CD4-positive, alpha-beta T cell (primary cell): ENCODE measurements at regions not wholly inside any gene's neighbourhood (a gene's known extent, or its start where the extent isn't known, plus 50 kb on each side); places are given as distances from the start of the nearest gene placed in this dataset.

Experiments used
- ATAC-seq: fragments of 200-7000 bp; cut with Tn5 transposase; one replicate; pipeline ENCODE4 v1.10.0; 2022; ENCODE audit warnings: mild to moderate bottlenecking; ENCODE audit not compliant: poor library complexity
- CTCF ChIA-PET: fragments of 350-600 bp; sonication (Branson Sonifier 250); formaldehyde crosslinking; loops from one replicate; lab custom pipeline; 2021; ENCODE audit warnings: antibody characterized with exemption, inconsistent platforms; lab: Charles Lee
- POLR2A ChIA-PET: fragments of 350-600 bp; sonication (Branson Sonifier 250); formaldehyde crosslinking; loops from one replicate; lab custom pipeline; 2021; ENCODE audit warnings: antibody characterized with exemption, inconsistent platforms; lab: Charles Lee
- DNase-seq, 14 experiments: peaks; one replicate each; pipeline ENCODE4 v3.0.0-alpha.2; 2013 to 2020; ENCODE audit warnings: mixed read lengths in 2 of 14
- H3K27ac ChIP-seq, 2 donors: one replicate each; pipeline versions ENCODE4 v1.5.1 to v1.7.0; 2013; ENCODE audit warnings: low read length in 2 of 2, low read depth in 1 of 2, mild to moderate bottlenecking in 1 of 2
- H3K27me3 ChIP-seq, 2 experiments: 1 replicate in 1 of 2; 2 replicates in 1 of 2; pipeline versions ENCODE4 v1.6.1 to v1.7.0; 2013; ENCODE audit warnings: low read length in 2 of 2, control low read depth in 1 of 2, mild to moderate bottlenecking in 1 of 2, moderate library complexity in 1 of 2; ENCODE audit not compliant: insufficient read depth in 2 of 2, control insufficient read depth in 1 of 2
- H3K36me3 ChIP-seq: one replicate; pipeline ENCODE4 v1.6.1; 2013; ENCODE audit warnings: low read length, control low read depth; ENCODE audit not compliant: insufficient read depth
- H3K4me1 ChIP-seq: one replicate; pipeline ENCODE4 v1.6.1; 2013; ENCODE audit warnings: low read length, control low read depth; ENCODE audit not compliant: insufficient read depth
- H3K4me3 ChIP-seq: one replicate; pipeline ENCODE4 v1.5.1; 2013; ENCODE audit warnings: mild to moderate bottlenecking, low read length, moderate library complexity
- H3K9me3 ChIP-seq, 2 experiments: 1 replicate in 1 of 2; 2 replicates in 1 of 2; pipeline versions ENCODE4 v1.6.1 to v1.7.0; 2013; ENCODE audit warnings: low read length in 2 of 2, mild to moderate bottlenecking in 2 of 2, control low read depth in 1 of 2, moderate library complexity in 1 of 2; ENCODE audit not compliant: control insufficient read depth in 1 of 2, insufficient read depth in 1 of 2
- H3K27ac Mint-ChIP-seq: one replicate; pipeline ENCODE4 v1.8.0; 2020; ENCODE audit warnings: mixed read lengths
- H3K27me3 Mint-ChIP-seq: one replicate; pipeline ENCODE4 v1.8.0; 2021; ENCODE audit warnings: mixed read lengths
- H3K36me3 Mint-ChIP-seq: one replicate; pipeline ENCODE4 v1.8.0; 2021; ENCODE audit warnings: low read depth, mixed read lengths
- H3K4me1 Mint-ChIP-seq: one replicate; pipeline ENCODE4 v1.8.0; 2021; ENCODE audit warnings: low read depth, mixed read lengths
- H3K4me3 Mint-ChIP-seq: one replicate; pipeline ENCODE4 v1.8.0; 2020; ENCODE audit warnings: mild to moderate bottlenecking, mixed read lengths
- H3K9me3 Mint-ChIP-seq: one replicate; pipeline ENCODE4 v1.8.0; 2020; ENCODE audit warnings: mixed read lengths
- CTCF ChIP-seq: fragments of 200-600 bp; IDR thresholded peaks from one replicate; pipeline ENCODE4 v1.8.0; 2022; ENCODE audit warnings: antibody characterized with exemption, mild to moderate bottlenecking
- intact Hi-C, 2 experiments: fragments of 100-400 bp; cut with DNase I in 1 of 2; cut with micrococcal nuclease in 1 of 2; formaldehyde crosslinking; loops; one replicate each; pipeline versions ENCODE4 v1.15.1 to v1.9.0; 2023 to 2025; cut with DNase I, micrococcal nuclease

DNA sequence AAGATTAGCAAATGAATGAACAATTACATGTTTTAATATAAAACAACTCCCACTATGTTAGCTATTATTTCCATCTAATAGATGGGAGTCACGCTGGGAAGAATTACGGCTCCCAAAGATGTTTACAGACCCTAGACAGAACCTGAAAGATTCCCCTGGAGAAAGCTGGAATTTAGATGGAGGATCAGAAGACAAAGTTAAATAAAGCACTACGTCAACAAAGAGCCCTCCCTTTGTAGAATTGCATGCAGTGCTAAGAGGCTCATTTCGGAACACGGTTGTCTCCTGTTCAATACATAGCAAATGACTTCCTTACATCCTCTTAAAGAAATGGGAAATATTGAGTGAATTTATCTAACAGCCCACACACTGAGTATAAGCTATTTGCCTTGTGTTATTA, 328.3 kb downstream of the CBLN4 start:
- Histone ChIP-seq H3K27ac (no peak overlapping the region), H3K4me3 (no peak overlapping the region), H3K9me3 (no peaks in the 10 kb centered on the region), H3K27me3 (no peaks in the 10 kb centered on the region), H3K4me1 (no peaks in the 10 kb centered on the region), H3K36me3 (no peaks in the 10 kb centered on the region)
- no peak overlapping the region for H3K4me3 Mint-ChIP-seq
- intact Hi-C loops: no loop called here
- CTCF ChIA-PET: no interaction called here
- POLR2A ChIA-PET: no interaction called here
- no peak overlapping the region for H3K27ac Mint-ChIP-seq
- H3K9me3 Mint-ChIP-seq: peaks cover 3% of the 10 kb centered on the region
- no peaks in the 10 kb centered on the region for H3K27me3 Mint-ChIP-seq
- ATAC-seq: no peak
- DNase-seq: no peak
- no peak for TF ChIP-seq CTCF
- H3K4me1 Mint-ChIP-seq: no peaks in the 10 kb centered on the region
- no peaks in the 10 kb centered on the region for H3K36me3 Mint-ChIP-seq

GRCh38 chr20:55676097-55676496, 329.2 kb downstream of the CBLN4 start:
- TF ChIP-seq CTCF: no peak
- no peak overlapping the region for H3K27ac Mint-ChIP-seq
- no peak for ATAC-seq
- no peak overlapping the region for H3K4me3 Mint-ChIP-seq
- no peaks in the 10 kb centered on the region for H3K36me3 ChIP-seq
- H3K4me3 ChIP-seq: no peak overlapping the region
- CTCF ChIA-PET: no interaction called here
- H3K4me1 Mint-ChIP-seq: no peaks in the 10 kb centered on the region
- no peaks in the 10 kb centered on the region for H3K36me3 Mint-ChIP-seq
- no peak overlapping the region for H3K27ac ChIP-seq
- no peaks in the 10 kb centered on the region for H3K27me3 Mint-ChIP-seq
- no peak for DNase-seq
- POLR2A ChIA-PET: no interaction called here
- intact Hi-C loops: no loop called here
- H3K27me3 ChIP-seq: no peaks in the 10 kb centered on the region
- H3K9me3 Mint-ChIP-seq: peaks cover 7% of the 10 kb centered on the region
- H3K9me3 ChIP-seq: no peaks in the 10 kb centered on the region
- H3K4me1 ChIP-seq: no peaks in the 10 kb centered on the region

DNA sequence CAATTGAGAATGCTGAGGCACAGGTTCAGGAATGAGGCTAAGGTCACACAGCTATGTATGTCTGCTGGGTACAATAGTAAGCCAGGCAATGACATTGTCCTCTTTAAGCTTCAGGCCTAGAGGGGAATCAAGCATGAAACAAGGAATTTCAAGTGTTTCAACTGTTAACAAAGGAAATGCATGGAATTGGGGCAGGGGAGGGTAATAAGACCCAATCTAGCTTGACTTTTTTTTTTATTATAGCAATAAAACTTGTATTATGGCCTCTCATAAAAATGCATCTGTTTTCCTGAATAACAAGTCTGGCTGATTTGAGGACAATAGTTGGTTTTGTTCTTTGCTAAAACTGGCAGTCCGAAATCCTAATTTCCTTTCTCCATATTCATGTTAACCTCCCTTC, 336.7 kb downstream of the CBLN4 start:
- no peaks in the 10 kb centered on the region for H3K4me1 Mint-ChIP-seq
- no peaks in the 10 kb centered on the region for H3K36me3 Mint-ChIP-seq
- intact Hi-C loops: no loop called here
- ChIA-PET CTCF (no interaction called here), POLR2A (no interaction called here)
- H3K27ac Mint-ChIP-seq: no peak overlapping the region
- peaks cover 8% of the 10 kb centered on the region for H3K9me3 Mint-ChIP-seq
- no peak overlapping the region for H3K4me3 Mint-ChIP-seq
- no peak overlapping the region for H3K4me3 ChIP-seq
- ATAC-seq (no peak), DNase-seq (no peak)
- H3K27me3 ChIP-seq: no peaks in the 10 kb centered on the region
- H3K4me1 ChIP-seq: no peaks in the 10 kb centered on the region
- H3K9me3 ChIP-seq: peaks cover 0 to 4% of the 10 kb centered on the region in 2 experiments
- TF ChIP-seq CTCF: no peak
- H3K27ac ChIP-seq: no peak overlapping the region
- no peaks in the 10 kb centered on the region for H3K36me3 ChIP-seq
- no peaks in the 10 kb centered on the region for H3K27me3 Mint-ChIP-seq
